ENCODE measurements at regions not wholly inside any gene's neighbourhood (a gene's known extent, or its start where the extent isn't known, plus 50 kb on each side); places are given as distances from the start of the nearest gene placed in this dataset.

DNA sequence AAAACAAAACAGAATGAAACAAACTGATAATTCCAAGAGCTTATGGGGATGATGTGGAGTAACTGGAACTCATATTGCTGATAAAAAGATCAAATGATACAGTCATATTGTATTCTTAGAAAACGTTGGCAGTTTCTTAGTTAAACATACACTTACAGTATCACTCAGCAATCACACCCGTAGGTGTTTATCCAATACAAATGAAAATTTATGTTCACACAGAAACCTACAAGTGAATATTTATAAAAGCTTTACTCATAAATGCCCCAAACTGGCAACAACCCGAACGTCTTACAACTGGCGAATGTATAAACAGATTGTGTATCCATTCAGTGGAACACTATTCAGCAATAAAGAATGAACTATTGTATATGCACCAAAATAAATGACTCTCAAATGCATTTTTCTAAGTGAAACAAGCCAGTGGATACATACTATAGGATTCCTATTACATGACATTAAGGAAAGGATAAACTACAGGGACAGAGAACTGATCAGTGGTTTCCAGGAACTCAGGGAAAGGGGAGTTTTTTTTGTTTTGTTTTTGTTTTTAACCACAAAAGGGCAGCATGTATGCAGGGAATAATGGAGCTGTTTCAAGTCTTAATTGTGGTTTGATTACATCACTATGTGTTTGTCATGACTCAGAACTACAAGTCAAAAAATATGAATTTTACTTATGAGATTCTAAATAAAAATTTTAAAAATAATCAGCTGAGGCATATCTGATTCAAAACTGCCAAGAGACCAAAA, 71.8 kb upstream of the NDUFB4 start:
- DNase-seq (ENCODE audit: low read depth): peak; percentile 10
- H3K36me3 ChIP-seq (ENCODE audit: control insufficient read depth, insufficient read depth, low read length): no peaks in the 10 kb centered on the region
- POLR2A ChIA-PET: no interaction called here
- CTCF ChIA-PET: interaction anchor here (0.9 to 1.6 kb wide), 6 partner anchors 17 to 81 kb away, joined by 3 to 7 read pairs (median 4); no protein-coding TSS in a partner anchor
- TF ChIP-seq, protein P1, sequence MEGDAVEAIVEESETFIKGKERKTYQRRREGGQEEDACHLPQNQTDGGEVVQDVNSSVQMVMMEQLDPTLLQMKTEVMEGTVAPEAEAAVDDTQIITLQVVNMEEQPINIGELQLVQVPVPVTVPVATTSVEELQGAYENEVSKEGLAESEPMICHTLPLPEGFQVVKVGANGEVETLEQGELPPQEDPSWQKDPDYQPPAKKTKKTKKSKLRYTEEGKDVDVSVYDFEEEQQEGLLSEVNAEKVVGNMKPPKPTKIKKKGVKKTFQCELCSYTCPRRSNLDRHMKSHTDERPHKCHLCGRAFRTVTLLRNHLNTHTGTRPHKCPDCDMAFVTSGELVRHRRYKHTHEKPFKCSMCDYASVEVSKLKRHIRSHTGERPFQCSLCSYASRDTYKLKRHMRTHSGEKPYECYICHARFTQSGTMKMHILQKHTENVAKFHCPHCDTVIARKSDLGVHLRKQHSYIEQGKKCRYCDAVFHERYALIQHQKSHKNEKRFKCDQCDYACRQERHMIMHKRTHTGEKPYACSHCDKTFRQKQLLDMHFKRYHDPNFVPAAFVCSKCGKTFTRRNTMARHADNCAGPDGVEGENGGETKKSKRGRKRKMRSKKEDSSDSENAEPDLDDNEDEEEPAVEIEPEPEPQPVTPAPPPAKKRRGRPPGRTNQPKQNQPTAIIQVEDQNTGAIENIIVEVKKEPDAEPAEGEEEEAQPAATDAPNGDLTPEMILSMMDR (IDR thresholded peaks at IDR 0.05; ENCODE audit: insufficient read depth, low read depth, low read length): no peak
- no peaks in the 10 kb centered on the region for H3K27me3 ChIP-seq (ENCODE audit: control insufficient read depth, insufficient read depth, low read length)
- no peak overlapping the region for H3K4me3 ChIP-seq (ENCODE audit: low read depth, low read length)

DNA sequence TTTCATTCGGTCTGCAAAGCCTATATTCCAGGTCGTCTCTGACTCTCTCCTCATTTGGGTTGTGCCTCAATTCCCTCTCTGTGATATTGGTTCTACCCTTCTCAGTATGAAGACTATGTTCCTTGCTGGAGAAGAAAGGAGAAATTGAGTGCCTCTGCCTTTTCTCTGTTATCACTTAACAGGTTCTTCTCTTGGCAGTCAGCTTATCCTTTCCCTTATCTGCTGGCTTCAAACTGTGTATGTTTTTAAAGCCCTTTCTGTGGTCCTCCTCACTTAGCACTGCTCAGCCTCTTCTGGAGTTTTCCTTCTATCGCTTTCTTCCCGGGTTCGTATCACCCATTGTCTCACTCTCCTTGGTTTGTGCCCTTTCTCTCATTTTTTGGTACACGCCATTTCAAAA, 65.3 kb upstream of the FSTL1 start:
- no peak overlapping the region for H3K4me3 ChIP-seq (ENCODE audit: low read depth, low read length)
- TF ChIP-seq, protein P1 (IDR thresholded peaks at IDR 0.05; ENCODE audit: insufficient read depth, low read depth, low read length): no peak
- no peaks in the 10 kb centered on the region for H3K36me3 ChIP-seq (ENCODE audit: control insufficient read depth, insufficient read depth, low read length)
- peaks cover 3% of the 10 kb centered on the region; the same call in 1 of the 2 replicates for H3K27me3 ChIP-seq (ENCODE audit: control insufficient read depth, insufficient read depth, low read length)
- POLR2A ChIA-PET: interaction anchor here (0.6 kb wide), 1 partner anchor 99 kb away, joined by 3 read pairs; no protein-coding TSS in a partner anchor
- no peak for DNase-seq (ENCODE audit: low read depth)
- CTCF ChIA-PET: interaction anchor here (1.0 to 2.6 kb wide), 2 partner anchors 11 to 99 kb away, joined by 3 to 7 read pairs; no protein-coding TSS in a partner anchor

DNA sequence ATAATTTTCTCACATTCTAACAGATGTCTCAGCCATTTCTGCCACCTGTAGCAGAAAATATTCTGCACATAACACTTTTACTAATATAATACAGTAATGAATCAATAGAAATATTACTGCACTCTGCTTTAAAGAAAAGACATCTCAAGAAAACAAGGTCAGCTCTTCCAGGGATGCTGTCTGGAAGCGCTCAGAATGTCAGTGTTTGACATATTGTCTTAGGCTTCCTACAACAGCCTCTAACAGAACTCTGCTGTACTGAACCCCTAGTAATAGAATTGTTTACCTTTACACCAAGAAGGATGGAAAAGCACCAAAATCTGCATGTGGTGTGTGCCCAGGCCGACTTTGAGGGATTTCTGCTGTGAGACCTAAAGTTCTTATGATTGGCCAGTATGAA, 61.9 kb upstream of the FSTL1 start:
- no peaks in the 10 kb centered on the region for H3K36me3 ChIP-seq (ENCODE audit: control insufficient read depth, insufficient read depth, low read length)
- TF ChIP-seq, protein P1 (IDR thresholded peaks at IDR 0.05; ENCODE audit: insufficient read depth, low read depth, low read length): no peak
- DNase-seq (ENCODE audit: low read depth): no peak
- ChIA-PET CTCF (interaction anchor here (2.0 kb wide), 1 partner anchor 95 kb away, joined by 10 read pairs; no protein-coding TSS in a partner anchor), POLR2A (no interaction called here)
- H3K27me3 ChIP-seq (ENCODE audit: control insufficient read depth, insufficient read depth, low read length): peaks cover 3% of the 10 kb centered on the region; the same call in 1 of the 2 replicates
- H3K4me3 ChIP-seq (ENCODE audit: low read depth, low read length): no peak overlapping the region

DNA sequence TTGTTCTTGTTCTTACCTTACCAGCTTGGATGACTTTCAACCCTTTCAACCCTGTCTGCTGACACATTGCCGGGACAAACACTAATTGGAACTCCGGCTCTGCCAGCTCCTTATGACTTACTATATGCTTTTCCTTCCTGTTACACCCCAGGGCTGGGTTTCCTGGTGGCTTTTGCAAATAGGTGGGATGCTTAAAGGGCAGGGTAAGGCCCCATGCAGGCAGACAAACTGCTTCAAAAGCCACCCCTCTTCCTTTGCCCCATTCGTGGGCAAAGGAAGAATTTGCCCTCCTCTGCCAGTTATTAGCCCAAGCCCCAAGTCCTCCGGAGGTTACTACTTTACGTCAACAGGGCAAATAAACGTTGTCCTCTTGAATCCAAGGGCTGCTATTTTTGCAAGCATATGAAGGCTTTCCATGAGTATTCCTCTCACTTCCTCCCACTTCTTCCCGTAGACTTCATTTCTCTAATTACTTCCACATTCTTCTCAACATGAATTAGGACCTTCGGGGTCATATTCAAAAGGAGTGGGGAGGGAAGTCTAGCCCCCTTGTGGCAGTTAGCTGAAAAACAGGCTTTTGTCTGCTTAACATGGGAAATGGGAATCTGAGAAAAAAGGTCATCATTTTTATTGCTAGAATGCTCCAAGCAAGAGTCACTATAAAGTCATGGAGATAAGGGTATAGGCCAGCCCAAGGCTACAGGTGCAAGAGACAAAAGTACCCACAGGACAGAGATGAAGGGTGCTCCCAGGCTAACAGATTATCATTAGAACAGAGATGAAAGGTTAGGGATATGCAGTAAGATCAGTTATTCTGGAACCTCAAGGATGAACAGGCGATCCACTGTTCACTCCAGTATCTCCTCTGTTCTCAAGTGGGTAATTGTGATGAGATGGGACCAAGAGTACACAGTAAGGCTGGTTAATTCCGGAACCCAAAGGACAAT, 56.3 kb upstream of the FSTL1 start:
- ChIA-PET POLR2A (no interaction called here), CTCF (interaction anchor here (0.7 to 1.6 kb wide), 13 partner anchors 18 to 114 kb away, joined by 3 to 11 read pairs (median 4); partner anchors contain the start of gene FSTL1)
- no peak for DNase-seq (ENCODE audit: low read depth)
- Histone ChIP-seq H3K27me3 (ENCODE audit: control insufficient read depth, insufficient read depth, low read length) (no peaks in the 10 kb centered on the region), H3K36me3 (ENCODE audit: control insufficient read depth, insufficient read depth, low read length) (no peaks in the 10 kb centered on the region), H3K4me3 (ENCODE audit: low read depth, low read length) (no peak overlapping the region)
- TF ChIP-seq, protein P1 (IDR thresholded peaks at IDR 0.05; ENCODE audit: insufficient read depth, low read depth, low read length): peak; percentile 77

Data from BJ (cell line).